CD14-positive monocyte (primary cell): ENCODE measurements at regions not wholly inside any gene's neighbourhood (a gene's known extent, or its start where the extent isn't known, plus 50 kb on each side); places are given as distances from the start of the nearest gene placed in this dataset.

Experiments used
- DNase-seq, 3 donors: peaks; one replicate each; pipeline ENCODE4 v3.0.0-alpha.2; 2011 to 2022
- H2AFZ ChIP-seq: 2 replicates; pipeline ENCODE4 v1.6.0; 2012; ENCODE audit warnings: mild to moderate bottlenecking, low read depth, low read length, inconsistent platforms; ENCODE audit not compliant: insufficient read depth, poor library complexity, severe bottlenecking
- H3K27ac ChIP-seq, 2 donors: 1 replicate in 1 of 2; 2 replicates in 1 of 2; pipeline ENCODE4 v1.5.1; 2012 to 2013; ENCODE audit warnings: low read length in 2 of 2, control low read depth in 1 of 2, inconsistent platforms in 1 of 2, low read depth in 1 of 2, mild to moderate bottlenecking in 1 of 2
- H3K27me3 ChIP-seq, 2 donors: one replicate each; pipeline versions ENCODE4 v1.6.0 to v1.6.1; 2011 to 2013; ENCODE audit warnings: low read length in 2 of 2; ENCODE audit not compliant: control insufficient read depth in 2 of 2, insufficient read depth in 2 of 2
- H3K36me3 ChIP-seq, 2 donors: replicated peaks in 1 of 2; 1 replicate in 1 of 2; 2 replicates in 1 of 2; pipeline versions ENCODE4 v1.5.1 to v1.6.1; 2012 to 2013; ENCODE audit warnings: low read length in 2 of 2, control low read depth in 1 of 2, inconsistent platforms in 1 of 2, mild to moderate bottlenecking in 1 of 2; ENCODE audit not compliant: insufficient read depth in 2 of 2, control insufficient read depth in 1 of 2
- H3K4me1 ChIP-seq, 2 donors: 1 replicate in 1 of 2; 2 replicates in 1 of 2; pipeline versions ENCODE4 v1.5.1 to v1.6.1; 2012 to 2013; ENCODE audit warnings: low read length in 2 of 2, control low read depth in 1 of 2, inconsistent platforms in 1 of 2, mild to moderate bottlenecking in 1 of 2, moderate library complexity in 1 of 2; ENCODE audit not compliant: insufficient read depth in 2 of 2, control insufficient read depth in 1 of 2
- H3K4me2 ChIP-seq: replicated peaks from 2 replicates; pipeline ENCODE3; 2012; ENCODE audit warnings: low read length, moderate library complexity, mild to moderate bottlenecking; ENCODE audit not compliant: poor library complexity, severe bottlenecking; ENCODE audit errors: extremely low read depth
- H3K4me3 ChIP-seq, 3 experiments: fragments of 200-600 bp in 1 of 3; sonication (generic) in 1 of 3; replicated peaks in 1 of 3; 1 replicate in 2 of 3; 2 replicates in 1 of 3; pipeline ENCODE4 v1.5.1; 2011 to 2013; ENCODE audit warnings: low read length in 3 of 3, mild to moderate bottlenecking in 3 of 3, control low read depth in 2 of 3, low read depth in 2 of 3, inconsistent platforms in 1 of 3, moderate library complexity in 1 of 3
- H3K79me2 ChIP-seq: 2 replicates; pipeline ENCODE4 v1.6.0; 2012; ENCODE audit warnings: mild to moderate bottlenecking, control low read depth, inconsistent platforms, low read length, moderate library complexity; ENCODE audit not compliant: insufficient read depth
- H3K9ac ChIP-seq: 2 replicates; pipeline ENCODE4 v1.6.0; 2017; ENCODE audit warnings: low read length, mild to moderate bottlenecking; ENCODE audit not compliant: insufficient read depth, poor library complexity, severe bottlenecking
- H3K9me3 ChIP-seq, 2 donors: replicated peaks in 1 of 2; 1 replicate in 1 of 2; 2 replicates in 1 of 2; pipeline versions ENCODE4 v1.5.1 to v1.6.1; 2012 to 2013; ENCODE audit warnings: low read length in 2 of 2, control low read depth in 1 of 2; ENCODE audit not compliant: control insufficient read depth in 1 of 2, insufficient read depth in 1 of 2
- H4K20me1 ChIP-seq: 2 replicates; pipeline ENCODE4 v1.6.0; 2012; ENCODE audit warnings: mild to moderate bottlenecking, low read length, control low read depth, moderate library complexity; ENCODE audit not compliant: insufficient read depth
- H3K27ac Mint-ChIP-seq, 7 donors: one replicate each; pipeline ENCODE4 v1.8.0; 2020; ENCODE audit warnings: mild to moderate bottlenecking in 7 of 7, mixed read lengths in 7 of 7, moderate library complexity in 6 of 7, inconsistent platforms in 2 of 7
- H3K27me3 Mint-ChIP-seq, 3 donors: one replicate each; pipeline ENCODE4 v1.8.0; 2021 to 2022; ENCODE audit warnings: low read depth in 3 of 3, mild to moderate bottlenecking in 3 of 3, mixed read lengths in 3 of 3, moderate library complexity in 3 of 3, inconsistent platforms in 1 of 3
- H3K36me3 Mint-ChIP-seq, 2 donors: one replicate each; pipeline ENCODE4 v1.8.0; 2020; ENCODE audit warnings: mixed read lengths in 2 of 2, inconsistent platforms in 1 of 2, mild to moderate bottlenecking in 1 of 2
- H3K4me1 Mint-ChIP-seq: one replicate; pipeline ENCODE4 v1.8.0; 2020; ENCODE audit warnings: mild to moderate bottlenecking, mixed read lengths
- H3K4me3 Mint-ChIP-seq, 2 donors: one replicate each; pipeline ENCODE4 v1.8.0; 2020; ENCODE audit warnings: mild to moderate bottlenecking in 2 of 2, mixed read lengths in 2 of 2, moderate library complexity in 1 of 2
- H3K9me3 Mint-ChIP-seq, 7 donors: one replicate each; pipeline ENCODE4 v1.8.0; 2020 to 2022; ENCODE audit warnings: mixed read lengths in 7 of 7, mild to moderate bottlenecking in 6 of 7, moderate library complexity in 6 of 7, inconsistent platforms in 2 of 7
- WGBS: methylation state at CpG from one replicate; pipeline ENCODE4 v1.1.5; 2013; ENCODE audit warnings: missing lambda C conversion rate; ENCODE audit not compliant: insufficient coverage; 5-methylcytosine and 5-hydroxymethylcytosine counted together
- intact Hi-C, 2 donors: fragments of 100-400 bp; cut with micrococcal nuclease; formaldehyde crosslinking; loops; one replicate each; pipeline versions ENCODE4 v1.15.0 to v1.15.1; 2023
- TF ChIP-seq, protein P1 (sequence below): fragments of 200-600 bp; IDR thresholded peaks from one replicate; pipeline ENCODE4 v1.8.0; 2022; ENCODE audit warnings: antibody characterized with exemption, mild to moderate bottlenecking

DNA sequence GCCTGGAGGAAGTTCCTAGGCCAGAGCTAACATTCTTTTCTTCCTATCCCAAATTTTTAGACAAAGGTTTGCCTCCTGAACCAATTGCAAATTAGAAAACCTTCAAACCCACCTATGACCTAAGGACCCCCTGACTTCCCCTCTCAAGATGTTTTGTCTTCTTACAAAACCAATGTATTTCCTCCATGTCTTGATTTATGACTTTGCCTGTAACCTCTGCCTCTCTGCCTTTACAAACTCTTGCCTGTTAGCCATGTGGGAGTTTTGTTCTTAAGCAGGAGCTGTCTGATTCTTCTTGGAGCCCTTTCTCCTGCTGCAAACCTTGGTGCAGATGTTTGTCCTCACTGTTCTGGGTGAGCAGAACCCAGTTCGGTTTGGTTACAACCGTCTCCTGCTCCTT, 222.3 kb upstream of the BOD1L1 start:
- H3K4me3 Mint-ChIP-seq: no peak overlapping the region
- TF ChIP-seq, protein P1, sequence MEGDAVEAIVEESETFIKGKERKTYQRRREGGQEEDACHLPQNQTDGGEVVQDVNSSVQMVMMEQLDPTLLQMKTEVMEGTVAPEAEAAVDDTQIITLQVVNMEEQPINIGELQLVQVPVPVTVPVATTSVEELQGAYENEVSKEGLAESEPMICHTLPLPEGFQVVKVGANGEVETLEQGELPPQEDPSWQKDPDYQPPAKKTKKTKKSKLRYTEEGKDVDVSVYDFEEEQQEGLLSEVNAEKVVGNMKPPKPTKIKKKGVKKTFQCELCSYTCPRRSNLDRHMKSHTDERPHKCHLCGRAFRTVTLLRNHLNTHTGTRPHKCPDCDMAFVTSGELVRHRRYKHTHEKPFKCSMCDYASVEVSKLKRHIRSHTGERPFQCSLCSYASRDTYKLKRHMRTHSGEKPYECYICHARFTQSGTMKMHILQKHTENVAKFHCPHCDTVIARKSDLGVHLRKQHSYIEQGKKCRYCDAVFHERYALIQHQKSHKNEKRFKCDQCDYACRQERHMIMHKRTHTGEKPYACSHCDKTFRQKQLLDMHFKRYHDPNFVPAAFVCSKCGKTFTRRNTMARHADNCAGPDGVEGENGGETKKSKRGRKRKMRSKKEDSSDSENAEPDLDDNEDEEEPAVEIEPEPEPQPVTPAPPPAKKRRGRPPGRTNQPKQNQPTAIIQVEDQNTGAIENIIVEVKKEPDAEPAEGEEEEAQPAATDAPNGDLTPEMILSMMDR: no peak

DNA sequence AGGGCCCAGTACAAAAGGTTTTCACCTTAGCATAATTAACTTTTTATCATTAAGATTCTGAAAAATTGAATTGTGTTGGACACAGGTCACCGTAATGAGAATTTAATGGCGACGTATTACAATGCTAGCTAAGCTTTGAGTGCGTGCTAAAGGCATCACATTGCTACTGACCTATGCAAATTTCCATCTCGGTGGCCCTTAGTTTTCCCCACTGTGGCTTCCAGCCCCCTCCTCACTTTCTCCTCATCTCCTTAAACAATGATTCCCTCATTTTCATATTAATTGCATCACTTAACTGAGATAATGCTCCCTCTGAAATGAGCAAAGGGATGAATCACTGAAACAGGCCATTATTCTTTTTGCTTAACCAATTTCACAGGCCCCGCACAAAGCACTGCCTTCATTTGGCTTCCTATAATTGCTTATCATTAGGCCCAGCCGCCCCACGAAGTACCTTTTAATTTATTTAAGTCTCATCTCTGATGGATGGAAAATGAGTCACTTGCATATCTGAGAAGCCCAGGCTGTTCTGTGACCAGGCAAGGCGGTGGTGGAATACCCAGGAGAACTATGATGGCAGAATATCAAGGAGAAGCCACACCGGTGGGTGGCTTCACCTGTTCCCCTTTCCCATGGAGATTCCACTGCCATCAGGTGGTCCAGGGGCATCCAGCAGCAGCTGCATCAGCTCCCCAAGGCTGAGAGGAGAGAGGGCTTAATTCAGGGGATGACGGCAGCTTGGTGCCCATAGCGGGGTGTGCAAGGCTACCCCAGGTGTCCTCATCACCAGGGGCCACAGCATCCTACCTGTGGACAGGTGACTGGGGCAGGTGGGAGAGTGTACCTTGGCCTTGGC, 223.8 kb upstream of the BOD1L1 start:
- Histone ChIP-seq H3K4me1 (no peaks in the 10 kb centered on the region), H2AFZ (no peak overlapping the region), H3K27ac (no peak overlapping the region), H4K20me1 (no peaks in the 10 kb centered on the region), H3K36me3 (no peaks in the 10 kb centered on the region), H3K79me2 (no peaks in the 10 kb centered on the region), H3K4me2 (no peak overlapping the region), H3K27me3 (no peaks in the 10 kb centered on the region), H3K9me3 (peaks cover 0 to 3% of the 10 kb centered on the region in 2 donors), H3K9ac (no peak overlapping the region), H3K4me3 (no peak overlapping the region)
- Mint-ChIP-seq H3K9me3 (peaks cover 5 to 13% (median 6%) of the 10 kb centered on the region in 7 donors), H3K4me1 (no peaks in the 10 kb centered on the region), H3K27ac (no peak overlapping the region), H3K27me3 (peaks cover 0 to 3% (median 2%) of the 10 kb centered on the region in 3 donors), H3K36me3 (no peaks in the 10 kb centered on the region), H3K4me3 (no peak overlapping the region)
- WGBS: 93% methylated on average over 10 of the region's 12 CpGs
- intact Hi-C loops: no loop called here
- TF ChIP-seq, protein P1: no peak
- no peak for DNase-seq

More for the DNA sequence above, 222.3 kb upstream of the BOD1L1 start:
- no CpG with 5 or more reads among the region's 2 CpGs for WGBS
- Histone ChIP-seq H3K27me3 (no peaks in the 10 kb centered on the region), H3K4me3 (no peak overlapping the region), H3K9me3 (peaks cover 0 to 3% of the 10 kb centered on the region in 2 donors), H3K9ac (no peak overlapping the region), H2AFZ (no peak overlapping the region), H3K27ac (no peak overlapping the region), H3K4me1 (no peaks in the 10 kb centered on the region), H3K36me3 (no peaks in the 10 kb centered on the region), H4K20me1 (no peaks in the 10 kb centered on the region), H3K4me2 (no peak overlapping the region), H3K79me2 (no peaks in the 10 kb centered on the region)
- intact Hi-C loops: loop anchor here in 1 of 2 donors (10.0 kb wide), 1 partner anchor 165 kb away; no protein-coding TSS in a partner anchor
- peaks cover 3 to 13% (median 6%) of the 10 kb centered on the region in 7 donors for H3K9me3 Mint-ChIP-seq
- DNase-seq: no peak
- no peaks in the 10 kb centered on the region for H3K4me1 Mint-ChIP-seq
- peaks cover 0 to 5% (median 2%) of the 10 kb centered on the region in 3 donors for H3K27me3 Mint-ChIP-seq
- no peak overlapping the region for H3K27ac Mint-ChIP-seq
- H3K36me3 Mint-ChIP-seq: no peaks in the 10 kb centered on the region
